K562 (cell line): ENCODE measurements at regions not wholly inside any gene's neighbourhood (a gene's known extent, or its start where the extent isn't known, plus 50 kb on each side); places are given as distances from the start of the nearest gene placed in this dataset.

Experiments used
- BRD4 ChIP-seq: fragments of 200-600 bp; sonication (generic); IDR thresholded peaks from 2 replicates; pipeline ENCODE4 v1.6.1; 2017; ENCODE audit warnings: inconsistent platforms
- DEAF1 ChIP-seq: fragments of 450-650 bp; formaldehyde crosslinking; IDR thresholded peaks from 2 replicates; pipeline ENCODE4 v1.4.0; 2020; ENCODE audit warnings: mild to moderate bottlenecking, moderate library complexity
- FOXA3 ChIP-seq, 2 experiments: fragments of 450-650 bp in 1 of 2; sonication (generic) in 1 of 2; formaldehyde crosslinking; IDR thresholded peaks in 1 of 2; conservative IDR thresholded peaks in 1 of 2; 2 replicates each; pipeline versions ENCODE4 v1.4.0 to v1.8.0; 2020 to 2022; ENCODE audit warnings: mild to moderate bottlenecking in 2 of 2, missing genetic modification reagents in 1 of 2
- HBP1 ChIP-seq: fragments of 450-650 bp; formaldehyde crosslinking; IDR thresholded peaks from 2 replicates; pipeline ENCODE4 v1.4.0; 2022; ENCODE audit warnings: missing genetic modification characterization
- HLTF ChIP-seq: fragments of 450-650 bp; IDR thresholded peaks from 2 replicates; pipeline ENCODE4 v1.6.1; 2016
- HMGN3 ChIP-seq: IDR thresholded peaks from 2 replicates; pipeline ENCODE4 v1.6.1; 2011; ENCODE audit warnings: borderline replicate concordance, low read depth, mild to moderate bottlenecking, mixed read lengths, low read length; ENCODE audit not compliant: insufficient read length; ENCODE audit errors: extremely low read depth
- HNRNPLL ChIP-seq: fragments of 200-400 bp; formaldehyde crosslinking; IDR thresholded peaks from 2 replicates; pipeline ENCODE4 v1.6.1; 2017; ENCODE audit warnings: low read length, low read depth, mild to moderate bottlenecking; ENCODE audit not compliant: poor library complexity, severe bottlenecking
- JUND ChIP-seq, 2 experiments: IDR thresholded peaks; 2 replicates in 1 of 2; 3 replicates in 1 of 2; pipeline ENCODE4 v1.6.1; 2011; ENCODE audit warnings: borderline replicate concordance in 2 of 2, low read depth in 2 of 2, low read length in 2 of 2, improper control_type of control experiment in 1 of 2, missing biosample characterization in 1 of 2, missing genetic modification characterization in 1 of 2, missing genetic modification reagents in 1 of 2
- KAT8 ChIP-seq: fragments of 450-650 bp; IDR thresholded peaks from 2 replicates; pipeline ENCODE4 v1.6.1; 2016; ENCODE audit warnings: low read depth, mild to moderate bottlenecking
- KLF16 ChIP-seq: IDR thresholded peaks from 2 replicates; pipeline ENCODE4 v1.6.1; 2016; ENCODE audit warnings: antibody characterized with exemption
- LCOR ChIP-seq: sonication (generic); formaldehyde crosslinking; IDR thresholded peaks from 2 replicates; pipeline ENCODE4 v1.8.0; 2022; ENCODE audit warnings: mild to moderate bottlenecking, missing genetic modification reagents
- LEF1 ChIP-seq: fragments of 450-650 bp; IDR thresholded peaks from 2 replicates; pipeline ENCODE4 v1.6.1; 2016; ENCODE audit warnings: mild to moderate bottlenecking
- MAFF ChIP-seq: IDR thresholded peaks from 2 replicates; pipeline ENCODE4 v1.6.1; 2012; ENCODE audit warnings: low read length, improper control_type of control experiment
- PKNOX1 ChIP-seq: fragments of 450-650 bp; IDR thresholded peaks from 2 replicates; pipeline ENCODE4 v1.6.1; 2016
- RBM15 ChIP-seq: fragments of 200-400 bp; formaldehyde crosslinking; IDR thresholded peaks from 2 replicates; pipeline ENCODE4 v1.6.1; 2018; ENCODE audit warnings: mild to moderate bottlenecking, low read length, moderate library complexity; ENCODE audit not compliant: insufficient read depth
- RBM22 ChIP-seq: fragments of 200-400 bp; formaldehyde crosslinking; IDR thresholded peaks from 2 replicates; pipeline ENCODE4 v1.6.1; 2018; ENCODE audit warnings: low read length, low read depth; ENCODE audit not compliant: poor library complexity, severe bottlenecking
- RFX1 ChIP-seq: fragments of 450-650 bp; IDR thresholded peaks from 2 replicates; pipeline ENCODE4 v1.6.1; 2016; ENCODE audit warnings: mild to moderate bottlenecking, moderate library complexity
- SPI1 ChIP-seq: IDR thresholded peaks from 2 replicates; pipeline ENCODE4 v1.6.1; 2011; ENCODE audit warnings: low read depth, low read length, control low read depth, borderline replicate concordance
- TRIM24 ChIP-seq, 2 experiments: fragments of 450-650 bp; IDR thresholded peaks; 2 replicates each; pipeline ENCODE4 v1.6.1; 2016
- XRCC4 ChIP-seq: IDR thresholded peaks from one replicate; pipeline ENCODE4 v1.6.1; 2011; ENCODE audit not compliant: insufficient read depth, insufficient read length; ENCODE audit errors: extremely low read depth
- ZNF146 ChIP-seq: IDR thresholded peaks from one replicate; pipeline ENCODE4 v1.6.1; 2018; ENCODE audit warnings: missing compliant biosample characterization; ENCODE audit not compliant: unreplicated experiment
- ZNF3 ChIP-seq: fragments of 250-450 bp; sonication (Bioruptor Pico); IDR thresholded peaks from 2 replicates; pipeline ENCODE4 v1.5.0; 2021; ENCODE audit warnings: mild to moderate bottlenecking, moderate library complexity
- ZNF311 ChIP-seq: fragments of 250-450 bp; sonication (Bioruptor Pico); IDR thresholded peaks from 2 replicates; pipeline ENCODE4 v1.4.0; 2020; ENCODE audit warnings: mild to moderate bottlenecking, moderate library complexity
- ZNF354B ChIP-seq: fragments of 250-450 bp; sonication (Bioruptor Pico); IDR thresholded peaks from 2 replicates; pipeline ENCODE4 v1.4.0; 2020
- ZNF584 ChIP-seq: fragments of 200-800 bp; sonication (Bioruptor generic); IDR thresholded peaks from 2 replicates; pipeline ENCODE4 v1.6.1; 2016; ENCODE audit warnings: low read depth, mild to moderate bottlenecking, missing genetic modification characterization, missing compliant biosample characterization
- TF ChIP-seq, protein P1 (sequence below): fragments of 450-650 bp; IDR thresholded peaks from 2 replicates; pipeline ENCODE4 v1.6.1; 2017; ENCODE audit warnings: antibody characterized with exemption

- TF ChIP-seq BRD4 (no peak), HMGN3 (no peak), ZNF311 (CRISPR knock-in tag) (no peak), HBP1 (CRISPR knock-in tag) (no peak), FOXA3 (CRISPR knock-in tag; conservative IDR thresholded peaks at IDR 0.05 in 1 of 2, IDR thresholded peaks at IDR 0.05 in 1 of 2) (no peak), LCOR (no peak), HLTF (no peak), RFX1 (no peak), ZNF584 (no peak), TRIM24 (IDR thresholded peaks at IDR 0.05) (no peak), XRCC4 (no peak), KLF16 (no peak), MAFF (peak; percentile 35; the same call in 1 of the 2 replicates), LEF1 (no peak), DEAF1 (no peak), HNRNPLL (no peak), SPI1 (no peak), KAT8 (no peak), JUND (IDR thresholded peaks at IDR 0.05; ENCODE audit: borderline replicate concordance, low read depth, low read length) (peak; percentile 90), JUND (tag; IDR thresholded peaks at IDR 0.05; ENCODE audit: borderline replicate concordance, low read depth, low read length) (peak; percentile 85; the same call in 2 of the 3 replicates), ZNF3 (no peak), ZNF146 (CRISPR knock-in tag) (no peak), PKNOX1 (peak; percentile 95), RBM15 (no peak), RBM22 (no peak), ZNF354B (CRISPR knock-in tag) (no peak)
- TF ChIP-seq, protein P1, sequence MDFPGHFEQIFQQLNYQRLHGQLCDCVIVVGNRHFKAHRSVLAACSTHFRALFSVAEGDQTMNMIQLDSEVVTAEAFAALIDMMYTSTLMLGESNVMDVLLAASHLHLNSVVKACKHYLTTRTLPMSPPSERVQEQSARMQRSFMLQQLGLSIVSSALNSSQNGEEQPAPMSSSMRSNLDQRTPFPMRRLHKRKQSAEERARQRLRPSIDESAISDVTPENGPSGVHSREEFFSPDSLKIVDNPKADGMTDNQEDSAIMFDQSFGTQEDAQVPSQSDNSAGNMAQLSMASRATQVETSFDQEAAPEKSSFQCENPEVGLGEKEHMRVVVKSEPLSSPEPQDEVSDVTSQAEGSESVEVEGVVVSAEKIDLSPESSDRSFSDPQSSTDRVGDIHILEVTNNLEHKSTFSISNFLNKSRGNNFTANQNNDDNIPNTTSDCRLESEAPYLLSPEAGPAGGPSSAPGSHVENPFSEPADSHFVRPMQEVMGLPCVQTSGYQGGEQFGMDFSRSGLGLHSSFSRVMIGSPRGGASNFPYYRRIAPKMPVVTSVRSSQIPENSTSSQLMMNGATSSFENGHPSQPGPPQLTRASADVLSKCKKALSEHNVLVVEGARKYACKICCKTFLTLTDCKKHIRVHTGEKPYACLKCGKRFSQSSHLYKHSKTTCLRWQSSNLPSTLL: no peak
Measured at GRCh38 chr12:110796952-110797351, 49.8 kb upstream of the CCDC63 start (continued).
